ENCODE measurements at regions not wholly inside any gene's neighbourhood (a gene's known extent, or its start where the extent isn't known, plus 50 kb on each side); places are given as distances from the start of the nearest gene placed in this dataset.
"Not testable (repeated sequence)": the region's sequence is repeated elsewhere in the genome, so short reads cannot be mapped to it uniquely, and the experiment has no call there.

DNA sequence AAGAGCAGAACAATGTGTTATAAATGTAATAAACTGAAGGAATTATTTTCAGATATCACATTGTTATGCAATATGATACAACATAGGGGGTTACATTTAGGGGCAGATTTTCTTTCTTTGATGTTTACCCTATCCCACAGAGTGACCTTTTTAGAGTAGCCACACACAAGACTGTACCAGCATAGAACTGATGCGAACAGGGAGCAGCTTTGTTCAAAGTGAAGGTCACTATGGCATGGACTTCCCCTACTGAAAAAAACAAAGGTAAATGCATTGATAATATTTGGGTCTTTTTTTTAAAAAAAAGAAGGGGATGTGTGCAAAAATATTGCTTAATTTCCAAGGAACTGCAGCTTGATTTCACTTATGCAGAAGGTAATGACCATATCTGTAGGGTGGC, 1354.9 kb downstream of the SUCLG1 start:
- Histone ChIP-seq H3K36me3 (ENCODE audit: control insufficient read depth, insufficient read depth, low read length) (no peaks in the 10 kb centered on the region), H3K4me1 (ENCODE audit: control insufficient read depth, insufficient read depth, low read length) (no peaks in the 10 kb centered on the region), H3K9me3 (ENCODE audit: control insufficient read depth, insufficient read depth, low read length) (peaks cover 6% of the 10 kb centered on the region), H3K27me3 (ENCODE audit: control insufficient read depth, insufficient read depth, low read length) (no peaks in the 10 kb centered on the region), H3K27ac (ENCODE audit: low read length) (no peak overlapping the region), H3K4me3 (ENCODE audit: low read length) (no peak overlapping the region)
- DNase-seq (no peak), ATAC-seq (no peak)
- Mint-ChIP-seq H3K27ac (no peak overlapping the region), H3K9me3 (peaks cover 7 to 14% of the 10 kb centered on the region in 2 donors), H3K4me1 (no peaks in the 10 kb centered on the region), H3K4me3 (no peak overlapping the region), H3K27me3 (ENCODE audit: low read depth in 2 of 2) (no peaks in the 10 kb centered on the region), H3K36me3 (no peaks in the 10 kb centered on the region)
- WGBS (ENCODE audit: insufficient coverage), result 89% methylated on average over 1 of the region's 1 CpG
- intact Hi-C loops (cut with micrococcal nuclease), result no loop called here
- TF ChIP-seq, protein P1, sequence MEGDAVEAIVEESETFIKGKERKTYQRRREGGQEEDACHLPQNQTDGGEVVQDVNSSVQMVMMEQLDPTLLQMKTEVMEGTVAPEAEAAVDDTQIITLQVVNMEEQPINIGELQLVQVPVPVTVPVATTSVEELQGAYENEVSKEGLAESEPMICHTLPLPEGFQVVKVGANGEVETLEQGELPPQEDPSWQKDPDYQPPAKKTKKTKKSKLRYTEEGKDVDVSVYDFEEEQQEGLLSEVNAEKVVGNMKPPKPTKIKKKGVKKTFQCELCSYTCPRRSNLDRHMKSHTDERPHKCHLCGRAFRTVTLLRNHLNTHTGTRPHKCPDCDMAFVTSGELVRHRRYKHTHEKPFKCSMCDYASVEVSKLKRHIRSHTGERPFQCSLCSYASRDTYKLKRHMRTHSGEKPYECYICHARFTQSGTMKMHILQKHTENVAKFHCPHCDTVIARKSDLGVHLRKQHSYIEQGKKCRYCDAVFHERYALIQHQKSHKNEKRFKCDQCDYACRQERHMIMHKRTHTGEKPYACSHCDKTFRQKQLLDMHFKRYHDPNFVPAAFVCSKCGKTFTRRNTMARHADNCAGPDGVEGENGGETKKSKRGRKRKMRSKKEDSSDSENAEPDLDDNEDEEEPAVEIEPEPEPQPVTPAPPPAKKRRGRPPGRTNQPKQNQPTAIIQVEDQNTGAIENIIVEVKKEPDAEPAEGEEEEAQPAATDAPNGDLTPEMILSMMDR (IDR thresholded peaks at IDR 0.05), result no peak

DNA sequence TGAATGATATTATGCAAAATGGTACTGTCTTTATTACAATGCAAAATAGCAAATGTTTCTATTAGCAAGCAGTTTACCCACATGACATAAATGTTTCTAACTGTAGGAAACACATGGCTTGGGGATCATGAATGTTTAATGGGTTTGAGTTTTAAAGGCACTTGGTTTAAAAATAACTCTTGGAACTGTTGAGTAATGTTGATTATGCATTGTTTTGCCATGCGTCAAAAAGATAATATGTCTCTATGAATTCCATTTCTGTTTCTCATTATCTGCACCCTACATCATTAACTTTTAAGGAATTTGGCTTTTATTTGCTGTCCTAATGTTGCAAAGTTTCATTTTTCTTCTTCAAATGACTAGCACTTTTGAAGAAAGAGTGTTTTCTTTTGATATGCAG, 1355.5 kb downstream of the SUCLG1 start:
- Mint-ChIP-seq H3K36me3 (no peaks in the 10 kb centered on the region), H3K4me1 (no peaks in the 10 kb centered on the region), H3K27ac (no peak overlapping the region), H3K9me3 (peaks cover 5 to 11% of the 10 kb centered on the region in 2 donors), H3K27me3 (ENCODE audit: low read depth in 2 of 2) (no peaks in the 10 kb centered on the region), H3K4me3 (no peak overlapping the region)
- H3K4me3 ChIP-seq (ENCODE audit: low read length), result no peak overlapping the region
- TF ChIP-seq, protein P1 (IDR thresholded peaks at IDR 0.05), result no peak
- ATAC-seq, result no peak
- DNase-seq, result no peak
- peaks cover 6% of the 10 kb centered on the region for H3K9me3 ChIP-seq (ENCODE audit: control insufficient read depth, insufficient read depth, low read length)
- H3K4me1 ChIP-seq (ENCODE audit: control insufficient read depth, insufficient read depth, low read length), result no peaks in the 10 kb centered on the region
- H3K27me3 ChIP-seq (ENCODE audit: control insufficient read depth, insufficient read depth, low read length), result no peaks in the 10 kb centered on the region
- no peak overlapping the region for H3K27ac ChIP-seq (ENCODE audit: low read length)
- intact Hi-C loops (cut with micrococcal nuclease), result no loop called here
- no CpG with 5 or more reads among the region's 1 CpG for WGBS (ENCODE audit: insufficient coverage)
- no peaks in the 10 kb centered on the region for H3K36me3 ChIP-seq (ENCODE audit: control insufficient read depth, insufficient read depth, low read length)

DNA sequence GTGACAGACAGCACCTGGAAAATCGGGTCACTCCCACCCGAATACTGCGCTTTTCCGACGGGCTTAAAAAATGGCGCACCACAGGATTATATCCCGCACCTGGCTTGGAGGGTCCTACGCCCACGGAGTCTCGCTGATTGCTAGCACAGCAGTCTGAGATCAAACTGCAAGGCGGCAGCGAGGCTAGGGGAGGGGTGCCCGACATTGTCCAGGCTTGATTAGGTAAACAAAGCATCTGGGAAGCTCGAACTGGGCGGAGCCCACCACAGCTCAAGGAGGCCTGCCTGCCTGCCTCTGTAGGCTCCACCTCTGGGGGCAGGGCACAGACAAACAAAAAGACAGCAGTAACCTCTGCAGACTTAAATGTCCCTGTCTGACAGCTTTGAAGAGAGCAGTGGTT, 1370.0 kb downstream of the SUCLG1 start:
- intact Hi-C loops (cut with micrococcal nuclease); H3K36me3 ChIP-seq (ENCODE audit: control insufficient read depth, insufficient read depth, low read length); H3K4me1 ChIP-seq (ENCODE audit: control insufficient read depth, insufficient read depth, low read length); H3K4me1 Mint-ChIP-seq; H3K27me3 ChIP-seq (ENCODE audit: control insufficient read depth, insufficient read depth, low read length); DNase-seq; H3K4me3 ChIP-seq (ENCODE audit: low read length); ATAC-seq; H3K27ac ChIP-seq (ENCODE audit: low read length); H3K27ac Mint-ChIP-seq; H3K4me3 Mint-ChIP-seq; H3K9me3 ChIP-seq (ENCODE audit: control insufficient read depth, insufficient read depth, low read length); H3K27me3 Mint-ChIP-seq (ENCODE audit: low read depth in 2 of 2): not testable (repeated sequence)
- Mint-ChIP-seq H3K36me3 (peaks cover 22% of the 10 kb centered on the region), H3K9me3 (peaks cover 10 to 15% of the 10 kb centered on the region in 2 donors)
- WGBS (ENCODE audit: insufficient coverage), result 88% methylated on average over 13 of the region's 15 CpGs

DNA sequence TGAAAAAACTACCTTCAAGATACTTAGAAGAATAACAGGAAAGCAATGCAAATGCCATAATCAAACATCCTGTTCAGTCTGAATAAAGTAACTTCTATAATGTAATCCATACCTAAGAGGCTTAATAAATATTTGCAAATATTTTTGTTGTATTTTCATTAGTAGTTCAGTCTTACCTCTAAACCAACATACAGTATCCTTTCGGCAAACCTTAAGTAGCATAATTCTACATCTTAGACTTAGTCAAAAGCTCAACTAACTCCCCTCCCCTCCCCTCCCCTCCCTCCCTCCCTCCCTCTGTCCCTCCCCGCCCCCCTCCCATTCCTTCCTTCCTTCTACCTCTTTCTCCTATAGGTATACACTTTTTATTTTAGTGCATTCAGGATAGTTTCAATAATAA, 1373.2 kb downstream of the SUCLG1 start:
- ATAC-seq (no peak), DNase-seq (no peak)
- Mint-ChIP-seq H3K36me3 (peaks cover 23% of the 10 kb centered on the region), H3K4me1 (no peaks in the 10 kb centered on the region), H3K27ac (no peak overlapping the region), H3K27me3 (ENCODE audit: low read depth in 2 of 2) (no peaks in the 10 kb centered on the region), H3K4me3 (no peak overlapping the region), H3K9me3 (peaks cover 10 to 21% of the 10 kb centered on the region in 2 donors)
- TF ChIP-seq, protein P1 (IDR thresholded peaks at IDR 0.05), result no peak
- Histone ChIP-seq H3K36me3 (ENCODE audit: control insufficient read depth, insufficient read depth, low read length) (no peaks in the 10 kb centered on the region), H3K27ac (ENCODE audit: low read length) (no peak overlapping the region), H3K27me3 (ENCODE audit: control insufficient read depth, insufficient read depth, low read length) (no peaks in the 10 kb centered on the region), H3K4me3 (ENCODE audit: low read length) (no peak overlapping the region), H3K9me3 (ENCODE audit: control insufficient read depth, insufficient read depth, low read length) (peaks cover 5% of the 10 kb centered on the region), H3K4me1 (ENCODE audit: control insufficient read depth, insufficient read depth, low read length) (no peaks in the 10 kb centered on the region)
- no CpG with 5 or more reads among the region's 2 CpGs for WGBS (ENCODE audit: insufficient coverage)
- intact Hi-C loops (cut with micrococcal nuclease), result no loop called here

Data from natural killer cell (primary cell).